ENCODE measurements at regions not wholly inside any gene's neighbourhood (a gene's known extent, or its start where the extent isn't known, plus 50 kb on each side); places are given as distances from the start of the nearest gene placed in this dataset.

DNA sequence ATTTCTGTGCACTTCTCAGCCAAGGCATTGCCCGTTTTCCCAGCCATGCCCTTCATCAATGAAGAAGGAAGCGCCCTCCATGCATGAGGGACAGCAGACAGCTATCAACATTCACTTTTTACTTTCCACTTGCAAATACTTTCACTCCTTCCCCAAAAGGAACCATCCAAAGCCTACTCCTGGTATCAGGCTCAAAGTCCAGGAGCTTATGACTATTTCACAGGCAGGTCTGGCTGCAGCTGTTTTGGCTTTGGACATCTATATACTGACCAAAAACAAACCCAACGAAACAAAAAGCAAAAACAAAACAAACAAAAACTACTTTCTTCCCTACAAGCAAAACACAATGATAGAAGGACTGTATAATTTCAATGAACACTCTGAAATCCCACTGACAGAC lies 825.1 kb downstream of the RNF144A start:
- H3K36me3 ChIP-seq (ENCODE audit: control insufficient read depth in 2 of 2, insufficient read depth in 2 of 2, low read length in 1 of 2) = no peaks in the 10 kb centered on the region
- DNase-seq (ENCODE audit: low read depth in 6 of 9, low spot score in 9 of 9) = no peak
- no peak overlapping the region for H3K27ac ChIP-seq (ENCODE audit: low read depth in 1 of 2, low read length in 1 of 2)
- H3K9me3 ChIP-seq (ENCODE audit: control insufficient read depth in 2 of 2, insufficient read depth in 1 of 2, low read length in 1 of 2) = no peaks in the 10 kb centered on the region
- H3K4me1 ChIP-seq (ENCODE audit: control insufficient read depth in 2 of 2, insufficient read depth in 2 of 2, low read length in 2 of 2) = no peaks in the 10 kb centered on the region
- H3K4me3 ChIP-seq (ENCODE audit: low read length in 2 of 2) = no peak overlapping the region
- WGBS = 95% methylated on average over 3 of the region's 3 CpGs
- no peaks in the 10 kb centered on the region for H3K27me3 ChIP-seq (ENCODE audit: control insufficient read depth in 2 of 2, insufficient read depth in 1 of 2, low read length in 1 of 2)

GRCh38 chr2:7744827-7745226 lies 827.6 kb downstream of the RNF144A start:
- no peaks in the 10 kb centered on the region for H3K4me1 ChIP-seq (ENCODE audit: control insufficient read depth in 2 of 2, insufficient read depth in 2 of 2, low read length in 2 of 2)
- H3K9me3 ChIP-seq (ENCODE audit: control insufficient read depth in 2 of 2, insufficient read depth in 1 of 2, low read length in 1 of 2) = no peaks in the 10 kb centered on the region
- no peak overlapping the region for H3K4me3 ChIP-seq (ENCODE audit: low read length in 2 of 2)
- no peak overlapping the region for H3K27ac ChIP-seq (ENCODE audit: low read depth in 1 of 2, low read length in 1 of 2)
- no peak for DNase-seq (ENCODE audit: low read depth in 6 of 9, low spot score in 9 of 9)
- H3K27me3 ChIP-seq (ENCODE audit: control insufficient read depth in 2 of 2, insufficient read depth in 1 of 2, low read length in 1 of 2) = no peaks in the 10 kb centered on the region
- no peaks in the 10 kb centered on the region for H3K36me3 ChIP-seq (ENCODE audit: control insufficient read depth in 2 of 2, insufficient read depth in 2 of 2, low read length in 1 of 2)
- 92% methylated on average over 5 of the region's 5 CpGs for WGBS

GRCh38 chr2:7745369-7745768 lies 828.2 kb downstream of the RNF144A start:
- no peak for DNase-seq (ENCODE audit: low read depth in 6 of 9, low spot score in 9 of 9)
- no peaks in the 10 kb centered on the region for H3K9me3 ChIP-seq (ENCODE audit: control insufficient read depth in 2 of 2, insufficient read depth in 1 of 2, low read length in 1 of 2)
- H3K36me3 ChIP-seq (ENCODE audit: control insufficient read depth in 2 of 2, insufficient read depth in 2 of 2, low read length in 1 of 2) = no peaks in the 10 kb centered on the region
- 99% methylated on average over 2 of the region's 2 CpGs for WGBS
- no peak overlapping the region for H3K4me3 ChIP-seq (ENCODE audit: low read length in 2 of 2)
- H3K4me1 ChIP-seq (ENCODE audit: control insufficient read depth in 2 of 2, insufficient read depth in 2 of 2, low read length in 2 of 2) = no peaks in the 10 kb centered on the region
- no peak overlapping the region for H3K27ac ChIP-seq (ENCODE audit: low read depth in 1 of 2, low read length in 1 of 2)
- no peaks in the 10 kb centered on the region for H3K27me3 ChIP-seq (ENCODE audit: control insufficient read depth in 2 of 2, insufficient read depth in 1 of 2, low read length in 1 of 2)

- WGBS = 90% methylated on average over 17 of the region's 17 CpGs
- no peaks in the 10 kb centered on the region for H3K36me3 ChIP-seq (ENCODE audit: control insufficient read depth in 2 of 2, insufficient read depth in 2 of 2, low read length in 1 of 2)
Observed at GRCh38 chr2:7748717-7749415, 831.7 kb downstream of the RNF144A start.

DNA sequence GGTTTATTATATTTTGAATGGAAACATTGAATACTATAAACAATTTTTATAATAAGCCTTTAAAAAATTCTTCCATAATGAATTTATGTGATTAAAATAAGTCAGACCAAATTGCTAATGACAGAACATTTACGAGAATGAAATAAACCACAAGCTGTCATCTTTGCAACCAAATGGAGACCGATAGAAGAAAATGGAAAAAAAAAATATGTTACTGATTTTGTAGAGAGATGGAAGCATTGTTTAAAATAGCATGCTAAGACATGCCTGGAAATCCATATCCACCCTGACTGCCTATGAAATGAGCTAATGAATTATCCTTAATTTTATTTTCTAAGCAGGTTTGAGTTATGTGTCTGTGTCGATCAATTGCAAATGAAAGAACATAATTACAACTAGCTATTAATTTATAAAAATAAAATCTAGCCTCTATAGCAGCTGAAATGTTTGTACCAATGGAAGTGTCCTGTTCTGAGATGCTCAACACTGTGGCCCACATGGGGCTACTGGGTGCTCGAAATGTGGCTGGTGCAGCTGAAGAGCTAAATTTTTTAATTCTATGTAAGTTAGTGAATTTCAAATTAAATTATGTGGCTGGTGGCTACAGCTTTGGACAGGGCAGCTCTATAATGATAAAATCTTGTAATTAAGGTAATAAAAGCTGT lies 832.8 kb downstream of the RNF144A start:
- WGBS = 96% methylated on average over 4 of the region's 4 CpGs
- Histone ChIP-seq H3K9me3 (ENCODE audit: control insufficient read depth in 2 of 2, insufficient read depth in 1 of 2, low read length in 1 of 2) (no peaks in the 10 kb centered on the region), H3K27me3 (ENCODE audit: control insufficient read depth in 2 of 2, insufficient read depth in 1 of 2, low read length in 1 of 2) (no peaks in the 10 kb centered on the region), H3K4me1 (ENCODE audit: control insufficient read depth in 2 of 2, insufficient read depth in 2 of 2, low read length in 2 of 2) (no peaks in the 10 kb centered on the region), H3K27ac (ENCODE audit: low read depth in 1 of 2, low read length in 1 of 2) (no peak overlapping the region), H3K36me3 (ENCODE audit: control insufficient read depth in 2 of 2, insufficient read depth in 2 of 2, low read length in 1 of 2) (no peaks in the 10 kb centered on the region), H3K4me3 (ENCODE audit: low read length in 2 of 2) (no peak overlapping the region)
- DNase-seq (ENCODE audit: low read depth in 6 of 9, low spot score in 9 of 9) = no peak

More at GRCh38 chr2:7748717-7749415, 831.7 kb downstream of the RNF144A start:
- no peak for DNase-seq (ENCODE audit: low read depth in 6 of 9, low spot score in 9 of 9)
- Histone ChIP-seq H3K4me1 (ENCODE audit: control insufficient read depth in 2 of 2, insufficient read depth in 2 of 2, low read length in 2 of 2) (no peaks in the 10 kb centered on the region), H3K27ac (ENCODE audit: low read depth in 1 of 2, low read length in 1 of 2) (no peak overlapping the region), H3K9me3 (ENCODE audit: control insufficient read depth in 2 of 2, insufficient read depth in 1 of 2, low read length in 1 of 2) (no peaks in the 10 kb centered on the region), H3K4me3 (ENCODE audit: low read length in 2 of 2) (no peak overlapping the region), H3K27me3 (ENCODE audit: control insufficient read depth in 2 of 2, insufficient read depth in 1 of 2, low read length in 1 of 2) (no peaks in the 10 kb centered on the region)

GRCh38 chr2:7752291-7752690 lies 835.1 kb downstream of the RNF144A start:
- Histone ChIP-seq H3K27me3 (ENCODE audit: control insufficient read depth in 2 of 2, insufficient read depth in 1 of 2, low read length in 1 of 2) (no peaks in the 10 kb centered on the region), H3K4me3 (ENCODE audit: low read length in 2 of 2) (no peak overlapping the region), H3K36me3 (ENCODE audit: control insufficient read depth in 2 of 2, insufficient read depth in 2 of 2, low read length in 1 of 2) (no peaks in the 10 kb centered on the region), H3K4me1 (ENCODE audit: control insufficient read depth in 2 of 2, insufficient read depth in 2 of 2, low read length in 2 of 2) (no peaks in the 10 kb centered on the region), H3K27ac (ENCODE audit: low read depth in 1 of 2, low read length in 1 of 2) (no peak overlapping the region), H3K9me3 (ENCODE audit: control insufficient read depth in 2 of 2, insufficient read depth in 1 of 2, low read length in 1 of 2) (no peaks in the 10 kb centered on the region)
- 94% methylated on average over 1 of the region's 1 CpG for WGBS
- DNase-seq (ENCODE audit: low read depth in 6 of 9, low spot score in 9 of 9) = no peak

GRCh38 chr2:7753777-7754176 lies 836.6 kb downstream of the RNF144A start:
- no peak overlapping the region for H3K4me3 ChIP-seq (ENCODE audit: low read length in 2 of 2)
- no peaks in the 10 kb centered on the region for H3K36me3 ChIP-seq (ENCODE audit: control insufficient read depth in 2 of 2, insufficient read depth in 2 of 2, low read length in 1 of 2)
- DNase-seq (ENCODE audit: low read depth in 6 of 9, low spot score in 9 of 9) = no peak
- no peak overlapping the region for H3K27ac ChIP-seq (ENCODE audit: low read depth in 1 of 2, low read length in 1 of 2)
- no peaks in the 10 kb centered on the region for H3K4me1 ChIP-seq (ENCODE audit: control insufficient read depth in 2 of 2, insufficient read depth in 2 of 2, low read length in 2 of 2)
- H3K27me3 ChIP-seq (ENCODE audit: control insufficient read depth in 2 of 2, insufficient read depth in 1 of 2, low read length in 1 of 2) = no peaks in the 10 kb centered on the region
- H3K9me3 ChIP-seq (ENCODE audit: control insufficient read depth in 2 of 2, insufficient read depth in 1 of 2, low read length in 1 of 2) = no peaks in the 10 kb centered on the region

- Histone ChIP-seq H3K4me1 (ENCODE audit: control insufficient read depth in 2 of 2, insufficient read depth in 2 of 2, low read length in 2 of 2) (no peaks in the 10 kb centered on the region), H3K9me3 (ENCODE audit: control insufficient read depth in 2 of 2, insufficient read depth in 1 of 2, low read length in 1 of 2) (no peaks in the 10 kb centered on the region), H3K36me3 (ENCODE audit: control insufficient read depth in 2 of 2, insufficient read depth in 2 of 2, low read length in 1 of 2) (no peaks in the 10 kb centered on the region), H3K4me3 (ENCODE audit: low read length in 2 of 2) (no peak overlapping the region), H3K27me3 (ENCODE audit: control insufficient read depth in 2 of 2, insufficient read depth in 1 of 2, low read length in 1 of 2) (no peaks in the 10 kb centered on the region), H3K27ac (ENCODE audit: low read depth in 1 of 2, low read length in 1 of 2) (no peak overlapping the region)
- WGBS = 94% methylated on average over 5 of the region's 5 CpGs
- no peak for DNase-seq (ENCODE audit: low read depth in 6 of 9, low spot score in 9 of 9)
Observed at GRCh38 chr2:7755879-7756278, 838.7 kb downstream of the RNF144A start.

DNA sequence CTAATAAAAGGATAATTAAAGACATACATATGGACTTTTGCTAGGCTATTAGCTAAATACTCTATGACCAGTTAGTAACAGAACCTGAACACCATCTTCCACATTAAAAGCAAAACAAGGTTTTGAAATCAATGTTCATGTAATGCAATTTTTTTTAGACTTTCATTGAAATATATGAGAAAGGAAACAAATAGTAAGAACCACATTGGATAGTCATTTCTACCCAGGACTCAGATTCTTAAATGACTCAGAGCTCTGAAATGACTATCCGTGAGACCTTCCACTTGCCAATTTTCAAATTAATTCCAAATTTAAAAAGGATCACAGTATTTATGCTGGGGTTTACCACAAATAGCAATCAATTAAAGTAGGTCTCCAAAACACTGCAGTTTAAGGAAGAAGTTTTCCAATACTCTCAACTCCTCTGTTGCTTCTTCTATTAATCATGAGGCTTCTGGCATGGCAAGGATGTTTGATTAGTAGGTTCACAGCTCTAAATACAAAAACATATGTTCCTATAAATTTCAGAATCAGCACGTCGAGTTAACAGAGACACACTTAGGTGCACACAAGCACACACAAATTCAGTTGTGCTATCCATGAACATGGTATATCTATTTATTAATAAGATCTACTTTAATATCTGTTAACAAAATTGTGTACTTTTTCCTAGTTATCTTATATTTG lies 841.0 kb downstream of the RNF144A start:
- WGBS = 97% methylated on average over 3 of the region's 3 CpGs
- H3K4me1 ChIP-seq (ENCODE audit: control insufficient read depth in 2 of 2, insufficient read depth in 2 of 2, low read length in 2 of 2) = no peaks in the 10 kb centered on the region
- H3K27ac ChIP-seq (ENCODE audit: low read depth in 1 of 2, low read length in 1 of 2) = no peak overlapping the region
- no peaks in the 10 kb centered on the region for H3K27me3 ChIP-seq (ENCODE audit: control insufficient read depth in 2 of 2, insufficient read depth in 1 of 2, low read length in 1 of 2)
- peaks cover 0 to 7% of the 10 kb centered on the region in 2 donors for H3K9me3 ChIP-seq (ENCODE audit: control insufficient read depth in 2 of 2, insufficient read depth in 1 of 2, low read length in 1 of 2)
- H3K36me3 ChIP-seq (ENCODE audit: control insufficient read depth in 2 of 2, insufficient read depth in 2 of 2, low read length in 1 of 2) = no peaks in the 10 kb centered on the region
- H3K4me3 ChIP-seq (ENCODE audit: low read length in 2 of 2) = no peak overlapping the region
- no peak for DNase-seq (ENCODE audit: low read depth in 6 of 9, low spot score in 9 of 9)
